Gastrocnemius medialis (tissue), 4 donors: ENCODE measurements at regions not wholly inside any gene's neighbourhood (a gene's known extent, or its start where the extent isn't known, plus 50 kb on each side); places are given as distances from the start of the nearest gene placed in this dataset.

Source experiments
- ATAC-seq, 2 donors: fragments of 150-250 bp; one replicate each; pipeline ENCODE4 v1.9.1; 2016
- DNase-seq, 2 donors: peaks; one replicate each; pipeline ENCODE4 v3.0.0-alpha.2; 2019
- H3K27ac ChIP-seq, 4 donors: fragments of 200-600 bp; sonication (generic); 1 replicate in 1 of 4; 2 replicates in 3 of 4; pipeline ENCODE4 v1.5.1; 2016 to 2018; ENCODE audit warnings: mild to moderate bottlenecking in 2 of 4, moderate library complexity in 1 of 4
- H3K27me3 ChIP-seq, 3 donors: fragments of 200-600 bp; sonication (generic) in 2 of 3; 1 replicate in 1 of 3; 2 replicates in 2 of 3; pipeline versions ENCODE4 v1.5.1 to v1.6.0; 2016 to 2019; ENCODE audit warnings: mild to moderate bottlenecking in 1 of 3, moderate library complexity in 1 of 3
- H3K36me3 ChIP-seq, 2 donors: fragments of 200-600 bp; sonication (generic) in 1 of 2; one replicate each; pipeline ENCODE4 v1.5.1; 2017 to 2018
- H3K4me1 ChIP-seq, 2 donors: fragments of 200-600 bp; sonication (generic) in 1 of 2; one replicate each; pipeline ENCODE4 v1.5.1; 2016 to 2017; ENCODE audit warnings: mild to moderate bottlenecking in 2 of 2
- H3K4me3 ChIP-seq, 4 donors: fragments of 200-600 bp; sonication (generic) in 3 of 4; 1 replicate in 1 of 4; 2 replicates in 3 of 4; pipeline ENCODE4 v1.5.1; 2016 to 2019; ENCODE audit warnings: mild to moderate bottlenecking in 2 of 4
- H3K9me3 ChIP-seq, 3 donors: fragments of 200-600 bp; sonication (generic) in 2 of 3; 1 replicate in 1 of 3; 2 replicates in 2 of 3; pipeline ENCODE4 v1.5.1; 2016 to 2019
- POLR2A ChIP-seq, 2 donors: fragments of 450-650 bp; IDR thresholded peaks; one replicate each; pipeline ENCODE4 v1.6.1; 2017; ENCODE audit warnings: antibody characterized with exemption in 2 of 2, mild to moderate bottlenecking in 2 of 2, moderate library complexity in 2 of 2
- in situ Hi-C, 4 donors: fragments of 200-750 bp; cut with MboI; loops; one replicate each; pipeline versions ENCODE4 v1.15.0 to v1.8.0; 2017; ENCODE audit warnings: low sequenced_read_pairs in 4 of 4
- intact Hi-C: fragments of 100-400 bp; cut with DNase I; formaldehyde crosslinking; loops from one replicate; pipeline ENCODE4 v1.15.1; 2023; ENCODE audit warnings: low total_unique reads
- TF ChIP-seq, protein P1 (sequence below), 5 experiments: fragments of 450-650 bp in 3 of 5; fragments of 200-600 bp in 2 of 5; sonication (generic) in 2 of 5; IDR thresholded peaks in 4 of 5; conservative IDR thresholded peaks in 1 of 5; 1 replicate in 4 of 5; 2 replicates in 1 of 5; pipeline ENCODE4 v1.5.1; 2016 to 2019; ENCODE audit warnings: antibody characterized with exemption in 5 of 5, mild to moderate bottlenecking in 3 of 5, moderate library complexity in 3 of 5

DNA sequence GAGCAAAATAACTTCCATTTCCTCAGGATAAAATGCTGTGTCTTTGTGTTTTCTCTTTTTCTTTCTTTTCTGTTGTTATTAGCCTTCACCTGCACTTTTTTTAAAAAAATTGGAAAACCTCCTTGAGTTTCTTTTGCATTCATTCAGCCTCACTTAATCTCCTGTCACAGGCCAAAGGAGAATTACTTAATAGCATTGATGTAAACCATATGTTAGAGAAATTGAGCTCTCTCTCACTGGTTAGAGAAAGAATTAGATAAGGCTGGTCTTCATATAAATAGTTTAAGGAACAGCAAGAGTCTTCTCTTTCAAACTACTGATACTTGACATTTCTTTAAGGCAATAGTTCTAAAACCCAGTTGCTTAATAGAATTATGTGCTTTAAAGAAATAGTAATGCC, 564.2 kb downstream of the TFAP2B start:
- intact Hi-C loops (no loop called here), in situ Hi-C loops (no loop called here)
- TF ChIP-seq, protein P1, sequence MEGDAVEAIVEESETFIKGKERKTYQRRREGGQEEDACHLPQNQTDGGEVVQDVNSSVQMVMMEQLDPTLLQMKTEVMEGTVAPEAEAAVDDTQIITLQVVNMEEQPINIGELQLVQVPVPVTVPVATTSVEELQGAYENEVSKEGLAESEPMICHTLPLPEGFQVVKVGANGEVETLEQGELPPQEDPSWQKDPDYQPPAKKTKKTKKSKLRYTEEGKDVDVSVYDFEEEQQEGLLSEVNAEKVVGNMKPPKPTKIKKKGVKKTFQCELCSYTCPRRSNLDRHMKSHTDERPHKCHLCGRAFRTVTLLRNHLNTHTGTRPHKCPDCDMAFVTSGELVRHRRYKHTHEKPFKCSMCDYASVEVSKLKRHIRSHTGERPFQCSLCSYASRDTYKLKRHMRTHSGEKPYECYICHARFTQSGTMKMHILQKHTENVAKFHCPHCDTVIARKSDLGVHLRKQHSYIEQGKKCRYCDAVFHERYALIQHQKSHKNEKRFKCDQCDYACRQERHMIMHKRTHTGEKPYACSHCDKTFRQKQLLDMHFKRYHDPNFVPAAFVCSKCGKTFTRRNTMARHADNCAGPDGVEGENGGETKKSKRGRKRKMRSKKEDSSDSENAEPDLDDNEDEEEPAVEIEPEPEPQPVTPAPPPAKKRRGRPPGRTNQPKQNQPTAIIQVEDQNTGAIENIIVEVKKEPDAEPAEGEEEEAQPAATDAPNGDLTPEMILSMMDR (IDR thresholded peaks at IDR 0.05 in 4 of 5, conservative IDR thresholded peaks at IDR 0.05 in 1 of 5) = no peak
- no peak for TF ChIP-seq POLR2A (IDR thresholded peaks at IDR 0.05)
- no peaks in the 10 kb centered on the region for H3K36me3 ChIP-seq
- no peak for ATAC-seq
- no peak overlapping the region for H3K4me3 ChIP-seq
- no peak for DNase-seq
- no peaks in the 10 kb centered on the region for H3K9me3 ChIP-seq
- H3K4me1 ChIP-seq = no peaks in the 10 kb centered on the region
- no peaks in the 10 kb centered on the region for H3K27me3 ChIP-seq
- H3K27ac ChIP-seq = no peak overlapping the region

DNA sequence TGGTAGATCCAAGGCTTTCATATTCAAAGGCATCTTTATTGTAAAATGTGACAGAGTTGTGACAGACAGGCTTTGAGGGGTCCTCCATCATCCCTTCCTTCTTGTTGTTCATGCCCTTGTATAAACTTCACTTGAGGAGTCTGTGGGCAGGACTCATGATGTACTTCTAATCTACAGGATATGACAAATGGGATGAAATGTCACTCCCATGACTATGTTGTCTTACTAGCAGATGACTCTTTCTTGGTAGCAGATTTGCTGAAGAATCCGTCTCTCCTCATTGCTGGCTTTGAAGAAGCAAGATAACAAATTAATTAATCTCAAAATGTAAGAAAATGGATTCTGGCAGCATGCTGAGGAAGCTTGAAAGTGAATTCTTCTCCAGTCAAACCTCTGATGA, 566.1 kb downstream of the TFAP2B start:
- intact Hi-C loops (no loop called here), in situ Hi-C loops (no loop called here)
- Histone ChIP-seq H3K27me3 (no peaks in the 10 kb centered on the region), H3K4me3 (no peak overlapping the region), H3K9me3 (no peaks in the 10 kb centered on the region), H3K27ac (no peak overlapping the region), H3K4me1 (no peaks in the 10 kb centered on the region), H3K36me3 (no peaks in the 10 kb centered on the region)
- no peak for DNase-seq
- ATAC-seq = no peak
- no peak for TF ChIP-seq POLR2A (IDR thresholded peaks at IDR 0.05)
- TF ChIP-seq, protein P1 (IDR thresholded peaks at IDR 0.05 in 4 of 5, conservative IDR thresholded peaks at IDR 0.05 in 1 of 5) = no peak

DNA sequence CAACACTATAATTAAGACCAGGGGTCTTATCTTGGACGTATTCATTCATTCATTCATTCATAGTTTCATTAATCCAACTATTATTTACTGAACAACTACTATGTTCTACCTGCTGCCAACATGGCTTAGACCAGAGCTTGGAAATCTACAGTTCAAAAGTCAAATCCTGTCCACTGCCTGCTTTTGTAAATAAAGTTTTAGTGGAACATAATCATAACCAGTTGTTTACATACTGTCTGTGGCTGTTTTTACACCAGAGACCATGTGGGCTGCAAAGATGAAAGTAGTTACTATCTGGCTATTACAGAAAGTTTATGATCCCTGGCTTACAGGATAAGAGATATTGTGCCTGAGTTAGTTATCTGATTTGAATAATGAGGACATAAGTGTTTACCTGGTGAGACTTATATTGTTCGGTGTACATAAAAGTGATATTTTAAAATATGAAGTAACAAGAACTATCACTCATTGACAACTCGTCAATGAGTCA, 567.7 kb downstream of the TFAP2B start:
- no peak overlapping the region for H3K4me3 ChIP-seq
- TF ChIP-seq, protein P1 (IDR thresholded peaks at IDR 0.05 in 4 of 5, conservative IDR thresholded peaks at IDR 0.05 in 1 of 5) = no peak
- TF ChIP-seq POLR2A (IDR thresholded peaks at IDR 0.05) = no peak
- no peaks in the 10 kb centered on the region for H3K9me3 ChIP-seq
- in situ Hi-C loops = no loop called here
- no peak overlapping the region for H3K27ac ChIP-seq
- DNase-seq (no peak), ATAC-seq (no peak)
- intact Hi-C loops = no loop called here
- H3K27me3 ChIP-seq = no peaks in the 10 kb centered on the region
- H3K36me3 ChIP-seq = no peaks in the 10 kb centered on the region
- no peaks in the 10 kb centered on the region for H3K4me1 ChIP-seq

DNA sequence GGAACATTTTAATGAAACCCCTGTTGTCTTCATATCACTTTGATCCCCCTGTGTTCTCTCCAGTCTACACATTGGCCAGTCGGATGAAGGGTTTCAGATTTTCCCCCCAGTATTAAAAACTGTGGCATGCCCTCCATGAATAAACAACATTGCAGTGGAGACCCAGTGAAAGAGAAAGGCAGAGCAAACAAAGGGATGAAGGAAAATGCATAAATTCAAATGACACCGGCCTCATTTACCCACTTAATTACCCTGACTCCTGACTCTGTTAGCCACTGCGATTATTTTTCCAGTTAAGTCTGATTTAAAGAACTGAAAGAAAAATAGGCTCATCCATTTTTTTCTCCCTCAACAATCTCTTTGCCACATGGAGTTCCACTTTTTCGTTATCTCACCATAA, 569.2 kb downstream of the TFAP2B start:
- Histone ChIP-seq H3K27me3 (no peaks in the 10 kb centered on the region), H3K9me3 (no peaks in the 10 kb centered on the region), H3K4me1 (no peaks in the 10 kb centered on the region), H3K27ac (no peak overlapping the region), H3K36me3 (no peaks in the 10 kb centered on the region), H3K4me3 (no peak overlapping the region)
- in situ Hi-C loops (no loop called here), intact Hi-C loops (no loop called here)
- TF ChIP-seq, protein P1 (IDR thresholded peaks at IDR 0.05 in 4 of 5, conservative IDR thresholded peaks at IDR 0.05 in 1 of 5) = no peak
- no peak for TF ChIP-seq POLR2A (IDR thresholded peaks at IDR 0.05)
- ATAC-seq = no peak
- DNase-seq = no peak

DNA sequence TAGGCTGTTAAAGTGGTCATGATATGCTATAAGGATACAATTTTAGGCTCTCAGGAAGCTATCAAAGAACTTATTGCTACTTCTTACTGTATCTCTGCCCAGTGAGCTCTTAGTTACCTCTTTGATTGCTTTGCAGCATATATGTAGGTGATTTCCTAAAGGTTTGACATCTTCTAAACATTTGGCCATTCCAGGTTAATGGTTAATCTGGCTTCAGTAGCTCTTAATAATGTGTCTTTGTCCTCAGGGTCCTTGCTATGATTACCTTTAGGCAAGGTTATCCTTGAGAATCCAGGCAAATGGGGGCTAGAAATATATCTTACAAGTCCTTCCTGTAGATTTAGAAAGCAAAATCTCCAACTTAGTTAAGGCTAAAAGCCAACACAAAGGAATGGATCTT, 575.4 kb downstream of the TFAP2B start:
- no peak for TF ChIP-seq POLR2A (IDR thresholded peaks at IDR 0.05)
- TF ChIP-seq, protein P1 (IDR thresholded peaks at IDR 0.05 in 4 of 5, conservative IDR thresholded peaks at IDR 0.05 in 1 of 5) = no peak
- Histone ChIP-seq H3K4me3 (no peak overlapping the region), H3K9me3 (no peaks in the 10 kb centered on the region), H3K27me3 (no peaks in the 10 kb centered on the region), H3K36me3 (no peaks in the 10 kb centered on the region), H3K4me1 (no peaks in the 10 kb centered on the region), H3K27ac (no peak overlapping the region)
- in situ Hi-C loops (no loop called here), intact Hi-C loops (no loop called here)
- ATAC-seq = no peak
- no peak for DNase-seq
